Hepatocyte (in vitro differentiated cells): ENCODE measurements at regions not wholly inside any gene's neighbourhood (a gene's known extent, or its start where the extent isn't known, plus 50 kb on each side); places are given as distances from the start of the nearest gene placed in this dataset.

Source experiments
- DNase-seq: peaks from one replicate; pipeline ENCODE4 v3.0.0-alpha.2; 2016; ENCODE audit warnings: low spot score
- H2AFZ ChIP-seq: fragments of 200-600 bp; sonication (generic); 2 replicates; pipeline ENCODE4 v1.6.0; 2016; ENCODE audit warnings: antibody characterized with exemption, mild to moderate bottlenecking
- H3K27ac ChIP-seq: fragments of 200-600 bp; sonication (generic); 2 replicates; pipeline ENCODE4 v1.5.1; 2016; ENCODE audit warnings: mild to moderate bottlenecking
- H3K27me3 ChIP-seq: fragments of 200-600 bp; sonication (generic); 2 replicates; pipeline ENCODE4 v1.6.1; 2016
- H3K36me3 ChIP-seq: fragments of 200-600 bp; sonication (generic); replicated peaks from 2 replicates; pipeline ENCODE4 v1.5.1; 2016; ENCODE audit warnings: low read depth; ENCODE audit not compliant: insufficient read depth
- H3K4me1 ChIP-seq: fragments of 200-600 bp; sonication (generic); 2 replicates; pipeline ENCODE4 v1.5.1; 2016; ENCODE audit warnings: mild to moderate bottlenecking, moderate library complexity; ENCODE audit not compliant: insufficient read depth
- H3K4me2 ChIP-seq: fragments of 200-600 bp; sonication (generic); 2 replicates; pipeline ENCODE4 v1.6.0; 2016
- H3K4me3 ChIP-seq: fragments of 200-600 bp; sonication (generic); 2 replicates; pipeline ENCODE4 v1.5.1; 2016; ENCODE audit warnings: mild to moderate bottlenecking
- H3K79me2 ChIP-seq: fragments of 200-600 bp; sonication (generic); 2 replicates; pipeline ENCODE4 v1.6.0; 2017; ENCODE audit warnings: mild to moderate bottlenecking
- H3K9me2 ChIP-seq: fragments of 200-600 bp; sonication (generic); replicated peaks from 2 replicates; pipeline ENCODE4 v1.6.0; 2017; ENCODE audit warnings: mild to moderate bottlenecking; ENCODE audit not compliant: insufficient read depth
- H3K9me3 ChIP-seq: fragments of 200-600 bp; sonication (generic); 2 replicates; pipeline ENCODE4 v1.5.1; 2016; ENCODE audit warnings: low read depth, mild to moderate bottlenecking
- H4K20me1 ChIP-seq: fragments of 200-600 bp; sonication (generic); 2 replicates; pipeline ENCODE4 v1.6.0; 2016; ENCODE audit warnings: mild to moderate bottlenecking; ENCODE audit not compliant: insufficient read depth, poor library complexity, severe bottlenecking
- EZH2 ChIP-seq: fragments of 200-600 bp; sonication (generic); IDR thresholded peaks from 2 replicates; pipeline ENCODE4 v1.6.1; 2016; ENCODE audit warnings: antibody characterized with exemption, mild to moderate bottlenecking, borderline replicate concordance
- EZH2phosphoT487 ChIP-seq: fragments of 200-600 bp; sonication (generic); IDR thresholded peaks from one replicate; pipeline ENCODE4 v1.6.1; 2018; ENCODE audit warnings: antibody characterized with exemption, mild to moderate bottlenecking, low read depth, moderate library complexity; ENCODE audit not compliant: unreplicated experiment, severe bottlenecking
- WGBS: methylation state at CpG from one replicate; pipeline ENCODE4 v1.1.6; 2016; ENCODE audit warnings: low lambda C conversion rate; ENCODE audit errors: missing lambda C conversion rate; 5-methylcytosine and 5-hydroxymethylcytosine counted together
- TF ChIP-seq, protein P1 (sequence below): fragments of 200-600 bp; sonication (generic); IDR thresholded peaks from 2 replicates; pipeline ENCODE4 v1.5.1; 2016; ENCODE audit warnings: antibody characterized with exemption, mild to moderate bottlenecking; ENCODE audit not compliant: poor library complexity

DNA sequence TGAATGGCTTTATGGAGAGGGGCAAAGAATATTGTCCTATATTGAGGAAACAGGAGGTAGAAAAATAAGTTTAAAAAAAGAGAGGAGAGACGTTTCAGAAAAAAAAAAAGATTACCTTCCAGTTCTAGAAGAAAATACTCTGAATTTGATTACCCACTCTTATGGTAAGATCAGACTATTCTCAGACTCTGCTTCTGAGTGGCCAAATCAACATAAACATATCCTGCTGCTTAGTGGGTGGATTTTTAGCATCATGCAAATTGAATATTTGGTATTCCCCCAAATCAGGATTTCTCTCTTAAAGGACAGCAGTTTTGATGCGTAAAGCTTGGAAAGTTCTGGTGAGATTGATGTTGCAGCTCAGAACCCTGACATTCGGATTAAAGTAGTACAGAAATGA lies 946.6 kb downstream of the TFAP2A start:
- DNase-seq = no peak
- no peak for TF ChIP-seq EZH2
- TF ChIP-seq EZH2phosphoT487 = no peak
- TF ChIP-seq, protein P1, sequence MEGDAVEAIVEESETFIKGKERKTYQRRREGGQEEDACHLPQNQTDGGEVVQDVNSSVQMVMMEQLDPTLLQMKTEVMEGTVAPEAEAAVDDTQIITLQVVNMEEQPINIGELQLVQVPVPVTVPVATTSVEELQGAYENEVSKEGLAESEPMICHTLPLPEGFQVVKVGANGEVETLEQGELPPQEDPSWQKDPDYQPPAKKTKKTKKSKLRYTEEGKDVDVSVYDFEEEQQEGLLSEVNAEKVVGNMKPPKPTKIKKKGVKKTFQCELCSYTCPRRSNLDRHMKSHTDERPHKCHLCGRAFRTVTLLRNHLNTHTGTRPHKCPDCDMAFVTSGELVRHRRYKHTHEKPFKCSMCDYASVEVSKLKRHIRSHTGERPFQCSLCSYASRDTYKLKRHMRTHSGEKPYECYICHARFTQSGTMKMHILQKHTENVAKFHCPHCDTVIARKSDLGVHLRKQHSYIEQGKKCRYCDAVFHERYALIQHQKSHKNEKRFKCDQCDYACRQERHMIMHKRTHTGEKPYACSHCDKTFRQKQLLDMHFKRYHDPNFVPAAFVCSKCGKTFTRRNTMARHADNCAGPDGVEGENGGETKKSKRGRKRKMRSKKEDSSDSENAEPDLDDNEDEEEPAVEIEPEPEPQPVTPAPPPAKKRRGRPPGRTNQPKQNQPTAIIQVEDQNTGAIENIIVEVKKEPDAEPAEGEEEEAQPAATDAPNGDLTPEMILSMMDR = no peak
- H3K9me2 ChIP-seq = no peaks in the 10 kb centered on the region
- no peaks in the 10 kb centered on the region for H3K9me3 ChIP-seq
- no peaks in the 10 kb centered on the region for H3K27me3 ChIP-seq
- WGBS = 84% methylated on average over 3 of the region's 3 CpGs
- H3K27ac ChIP-seq = no peak overlapping the region
- no peaks in the 10 kb centered on the region for H3K36me3 ChIP-seq
- H2AFZ ChIP-seq = peak overlapping the region; percentile 6
- no peaks in the 10 kb centered on the region for H4K20me1 ChIP-seq
- H3K79me2 ChIP-seq = no peaks in the 10 kb centered on the region
- no peak overlapping the region for H3K4me3 ChIP-seq
- no peak overlapping the region for H3K4me2 ChIP-seq
- H3K4me1 ChIP-seq = no peaks in the 10 kb centered on the region

DNA sequence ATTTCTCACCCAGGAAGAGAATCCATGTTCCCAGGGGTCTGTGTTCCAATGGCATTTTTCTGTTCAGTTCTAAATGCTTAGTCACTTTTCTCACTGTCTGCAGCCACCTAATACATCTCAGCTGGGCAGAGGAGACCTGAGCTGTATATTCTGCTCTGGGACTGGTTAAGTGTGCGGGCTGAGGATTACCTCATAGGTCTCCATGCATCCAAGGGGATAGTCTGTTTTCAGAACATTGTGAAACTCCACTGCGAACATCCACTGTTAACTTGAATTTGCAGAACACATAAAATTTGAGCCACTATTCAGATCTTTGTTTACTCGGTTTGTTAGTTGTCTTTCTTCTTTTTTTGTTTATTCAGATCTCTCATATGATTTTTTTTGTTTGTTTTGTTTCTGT lies 947.1 kb downstream of the TFAP2A start:
- Histone ChIP-seq H3K4me3 (no peak overlapping the region), H3K9me2 (no peaks in the 10 kb centered on the region), H3K79me2 (no peaks in the 10 kb centered on the region), H3K27ac (no peak overlapping the region), H4K20me1 (no peaks in the 10 kb centered on the region), H3K27me3 (no peaks in the 10 kb centered on the region), H3K36me3 (no peaks in the 10 kb centered on the region), H3K4me2 (no peak overlapping the region), H3K4me1 (no peaks in the 10 kb centered on the region), H2AFZ (peak overlapping the region; percentile 6), H3K9me3 (no peaks in the 10 kb centered on the region)
- WGBS = 77% methylated on average over 3 of the region's 3 CpGs
- no peak for TF ChIP-seq EZH2
- no peak for TF ChIP-seq EZH2phosphoT487
- TF ChIP-seq, protein P1 = no peak
- peak; percentile 28 for DNase-seq

DNA sequence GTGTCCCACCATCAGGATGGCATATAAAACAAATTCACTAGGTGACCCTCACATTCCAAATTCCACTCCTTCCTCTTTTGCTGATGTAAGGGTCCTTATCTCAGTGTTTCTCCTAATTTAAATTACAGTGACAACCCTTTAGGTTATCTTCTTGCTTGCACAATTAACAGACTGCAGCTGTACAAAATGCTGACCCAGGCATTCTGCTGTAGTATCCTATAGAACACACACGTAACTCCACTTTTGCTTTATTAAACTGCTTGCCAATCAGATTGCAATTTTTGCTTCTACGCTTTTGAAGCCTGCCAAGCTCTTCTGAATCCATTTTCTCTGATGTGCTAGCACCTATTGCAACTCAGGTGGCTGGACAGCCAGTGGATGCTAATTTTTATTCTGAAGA lies 950.3 kb downstream of the TFAP2A start:
- H3K9me3 ChIP-seq = no peaks in the 10 kb centered on the region
- no peaks in the 10 kb centered on the region for H3K4me1 ChIP-seq
- H3K27me3 ChIP-seq = no peaks in the 10 kb centered on the region
- H3K27ac ChIP-seq = no peak overlapping the region
- no peaks in the 10 kb centered on the region for H3K9me2 ChIP-seq
- no peaks in the 10 kb centered on the region for H4K20me1 ChIP-seq
- H3K4me2 ChIP-seq = no peak overlapping the region
- no peaks in the 10 kb centered on the region for H3K79me2 ChIP-seq
- H3K36me3 ChIP-seq = no peaks in the 10 kb centered on the region
- no peak overlapping the region for H3K4me3 ChIP-seq
- TF ChIP-seq EZH2phosphoT487 (no peak), EZH2 (no peak)
- TF ChIP-seq, protein P1 = no peak
- DNase-seq = no peak
- 84% methylated on average over 2 of the region's 2 CpGs for WGBS
- no peak overlapping the region for H2AFZ ChIP-seq

DNA sequence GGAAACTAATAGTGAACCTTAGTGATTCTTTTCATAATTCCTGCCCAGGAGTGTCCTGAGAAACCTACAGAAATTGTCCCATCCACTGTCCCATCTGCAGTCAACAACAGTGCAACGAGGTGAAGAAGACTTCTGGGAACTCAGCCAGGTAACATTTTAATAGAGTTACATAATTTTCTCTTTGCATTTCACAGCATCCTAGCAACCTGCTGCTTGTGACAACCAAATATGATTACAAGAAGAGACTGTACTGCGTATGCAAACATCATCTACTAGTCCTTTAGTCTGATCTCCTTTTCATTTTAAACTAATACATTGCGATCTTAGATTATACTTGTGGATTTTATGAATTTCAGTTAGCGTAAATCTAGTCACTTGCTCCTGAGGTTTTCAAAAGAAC lies 951.6 kb downstream of the TFAP2A start:
- no peaks in the 10 kb centered on the region for H4K20me1 ChIP-seq
- H3K4me2 ChIP-seq = no peak overlapping the region
- no peak for TF ChIP-seq EZH2
- TF ChIP-seq, protein P1 = no peak
- TF ChIP-seq EZH2phosphoT487 = no peak
- H3K4me3 ChIP-seq = no peak overlapping the region
- no peaks in the 10 kb centered on the region for H3K9me3 ChIP-seq
- H3K79me2 ChIP-seq = no peaks in the 10 kb centered on the region
- no peak for DNase-seq
- no peaks in the 10 kb centered on the region for H3K9me2 ChIP-seq
- H2AFZ ChIP-seq = no peak overlapping the region
- H3K4me1 ChIP-seq = no peaks in the 10 kb centered on the region
- no peaks in the 10 kb centered on the region for H3K27me3 ChIP-seq
- no peak overlapping the region for H3K27ac ChIP-seq
- WGBS = 90% methylated on average over 4 of the region's 4 CpGs
- H3K36me3 ChIP-seq = no peaks in the 10 kb centered on the region
